ENCODE measurements at regions not wholly inside any gene's neighbourhood (a gene's known extent, or its start where the extent isn't known, plus 50 kb on each side); places are given as distances from the start of the nearest gene placed in this dataset.

DNA sequence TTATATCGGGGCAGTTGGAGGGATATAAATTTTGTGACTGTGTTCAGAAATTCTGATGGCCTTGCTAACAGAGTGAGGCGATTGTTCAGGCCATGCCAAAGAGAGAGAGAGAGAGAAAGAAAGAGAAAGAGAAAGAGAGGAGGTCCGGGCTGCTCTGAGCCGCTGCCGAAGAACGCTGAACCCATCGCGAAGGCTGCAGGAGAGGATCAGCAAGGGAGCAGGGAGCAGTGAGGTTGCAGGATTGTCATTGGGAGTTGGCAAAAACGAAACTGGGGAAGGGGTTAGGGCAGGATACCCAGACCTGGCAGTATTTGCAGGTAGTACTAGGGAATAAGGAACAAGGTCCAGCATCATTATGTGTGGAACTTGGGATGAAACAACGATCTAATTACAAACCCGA is 537.1 kb downstream of the INSC start:
- TF ChIP-seq CTCF (IDR thresholded peaks at IDR 0.05; ENCODE audit: borderline replicate concordance, extremely low read depth, low read length, poor library complexity, severe bottlenecking) (no peak), EZH2 (IDR thresholded peaks at IDR 0.05; ENCODE audit: borderline replicate concordance, low read depth, low read length, severe bottlenecking) (no peak)
